ENCODE measurements at regions not wholly inside any gene's neighbourhood (a gene's known extent, or its start where the extent isn't known, plus 50 kb on each side); places are given as distances from the start of the nearest gene placed in this dataset.

- H3K4me1 ChIP-seq (replicated peaks) = no peaks in the 10 kb centered on the region
- no peak overlapping the region for H3K27ac ChIP-seq
- no peak for DNase-seq (ENCODE audit: low spot score)
- H3K36me3 ChIP-seq = no peaks in the 10 kb centered on the region
- TF ChIP-seq POLR2AphosphoS5 (IDR thresholded peaks at IDR 0.05) (no peak), CTCF (IDR thresholded peaks at IDR 0.05) (no peak), POLR2A (IDR thresholded peaks at IDR 0.05) (no peak)
- intact Hi-C loops (cut with DNase I) = no loop called here
- H3K9me3 ChIP-seq = no peaks in the 10 kb centered on the region
- 86% methylated on average over 8 of the region's 8 CpGs for WGBS
- no peak overlapping the region for H3K4me3 ChIP-seq
- no peaks in the 10 kb centered on the region for H3K27me3 ChIP-seq (replicated peaks; ENCODE audit: insufficient read depth)
Observed at GRCh38 chr2:71945603-71945959, 202.1 kb downstream of the CYP26B1 start.

- DNase-seq (ENCODE audit: low spot score) = no peak
- TF ChIP-seq POLR2A (IDR thresholded peaks at IDR 0.05) (no peak), CTCF (IDR thresholded peaks at IDR 0.05) (no peak), POLR2AphosphoS5 (IDR thresholded peaks at IDR 0.05) (no peak)
- Histone ChIP-seq H3K4me1 (replicated peaks) (no peaks in the 10 kb centered on the region), H3K4me3 (no peak overlapping the region), H3K27me3 (replicated peaks; ENCODE audit: insufficient read depth) (no peaks in the 10 kb centered on the region), H3K9me3 (no peaks in the 10 kb centered on the region), H3K27ac (no peak overlapping the region), H3K36me3 (no peaks in the 10 kb centered on the region)
- intact Hi-C loops (cut with DNase I) = no loop called here
- WGBS = 82% methylated on average over 13 of the region's 13 CpGs
Observed at GRCh38 chr2:71944806-71945602, 202.7 kb downstream of the CYP26B1 start.

GRCh38 chr2:71944183-71944550 is 203.5 kb downstream of the CYP26B1 start:
- Histone ChIP-seq H3K36me3 (no peaks in the 10 kb centered on the region), H3K4me1 (replicated peaks) (no peaks in the 10 kb centered on the region), H3K4me3 (no peak overlapping the region), H3K9me3 (no peaks in the 10 kb centered on the region), H3K27me3 (replicated peaks; ENCODE audit: insufficient read depth) (no peaks in the 10 kb centered on the region), H3K27ac (no peak overlapping the region)
- peak; percentile 2 for DNase-seq (ENCODE audit: low spot score)
- 89% methylated on average over 8 of the region's 8 CpGs for WGBS
- intact Hi-C loops (cut with DNase I) = no loop called here
- TF ChIP-seq POLR2A (IDR thresholded peaks at IDR 0.05) (no peak), POLR2AphosphoS5 (IDR thresholded peaks at IDR 0.05) (no peak), CTCF (IDR thresholded peaks at IDR 0.05) (no peak)

- no peaks in the 10 kb centered on the region for H3K36me3 ChIP-seq
- no peaks in the 10 kb centered on the region for H3K9me3 ChIP-seq
- H3K27ac ChIP-seq = no peak overlapping the region
- intact Hi-C loops (cut with DNase I) = no loop called here
- H3K4me3 ChIP-seq = no peak overlapping the region
- no peaks in the 10 kb centered on the region for H3K4me1 ChIP-seq (replicated peaks)
- WGBS = 94% methylated on average over 17 of the region's 17 CpGs
- DNase-seq (ENCODE audit: low spot score) = peak; percentile 2
- TF ChIP-seq POLR2A (IDR thresholded peaks at IDR 0.05) (no peak), CTCF (IDR thresholded peaks at IDR 0.05) (no peak), POLR2AphosphoS5 (IDR thresholded peaks at IDR 0.05) (no peak)
- no peaks in the 10 kb centered on the region for H3K27me3 ChIP-seq (replicated peaks; ENCODE audit: insufficient read depth)
Observed at GRCh38 chr2:71943238-71944182, 204.2 kb downstream of the CYP26B1 start.

All from prostate gland (tissue), 2 donors.